ENCODE measurements at regions not wholly inside any gene's neighbourhood (a gene's known extent, or its start where the extent isn't known, plus 50 kb on each side); places are given as distances from the start of the nearest gene placed in this dataset.

- WGBS (ENCODE audit: insufficient coverage, insufficient replicate concordance, low lambda C conversion rate, missing lambda C conversion rate) = 44% methylated on average over 13 of the region's 13 CpGs
- H3K4me3 ChIP-seq = no peak overlapping the region
- ChIA-PET SMC1A (ENCODE audit: uncharacterized antibody, unreplicated experiment) (no interaction called here), POLR2A (no interaction called here), CTCF (no interaction called here), RAD21 (ENCODE audit: unreplicated experiment) (interaction anchor here (1.2 kb wide), 1 partner anchor 323 kb away, joined by 3 read pairs; no protein-coding TSS in a partner anchor)
- DNase-seq (ENCODE audit: low read depth, low spot score) (no peak), FAIRE-seq (no peak), ATAC-seq (no peak)
- no peaks in the 10 kb centered on the region for H3K27me3 ChIP-seq (replicated peaks in 1 of 2; ENCODE audit: control insufficient read depth in 2 of 2, insufficient read depth in 2 of 2, low read length in 1 of 2)
- no peak overlapping the region for H3K27ac ChIP-seq (ENCODE audit: control insufficient read depth, insufficient read depth)
- no peak overlapping the region for H3K4me2 ChIP-seq (ENCODE audit: control insufficient read depth, insufficient read depth)
- H3K9ac ChIP-seq (ENCODE audit: control insufficient read depth, insufficient read depth, low read length) = no peak overlapping the region
- H3K9me3 ChIP-seq (replicated peaks; ENCODE audit: control insufficient read depth, insufficient read depth, low read length) = no peaks in the 10 kb centered on the region
- in situ Hi-C loops (cut with MboI) (no loop called here), intact Hi-C loops (cut with micrococcal nuclease; ENCODE audit: unreplicated experiment) (loop anchor here (10.0 kb wide), 1 partner anchor 340 kb away; no protein-coding TSS in a partner anchor)
- no peaks in the 10 kb centered on the region for H4K20me1 ChIP-seq (ENCODE audit: control insufficient read depth, insufficient read depth)
- H3K36me3 ChIP-seq (ENCODE audit: control insufficient read depth in 2 of 2, insufficient read depth in 2 of 2, low read length in 1 of 2) = no peaks in the 10 kb centered on the region
- no peaks in the 10 kb centered on the region for H3K79me2 ChIP-seq (ENCODE audit: control insufficient read depth, insufficient read depth, low read length)
- TF ChIP-seq LARP7 (IDR thresholded peaks at IDR 0.05) (no peak), FOXK2 (IDR thresholded peaks at IDR 0.05) (no peak), E2F8 (IDR thresholded peaks at IDR 0.05; ENCODE audit: low read depth, partially characterized antibody) (no peak), FOXM1 (IDR thresholded peaks at IDR 0.05; ENCODE audit: low read depth, low read length) (no peak), SREBF2 (IDR thresholded peaks at IDR 0.05; ENCODE audit: low read length) (no peak), CBFB (IDR thresholded peaks at IDR 0.05; ENCODE audit: low read depth) (no peak), GABPA (IDR thresholded peaks at IDR 0.05; ENCODE audit: low read depth) (no peak), SMAD1 (IDR thresholded peaks at IDR 0.05; ENCODE audit: low read depth, partially characterized antibody) (no peak), PAX8 (IDR thresholded peaks at IDR 0.05) (no peak), IKZF1 (conservative IDR thresholded peaks at IDR 0.05) (no peak), NFYA (IDR thresholded peaks at IDR 0.05; ENCODE audit: borderline replicate concordance, low read depth, low read length) (no peak), NKRF (conservative IDR thresholded peaks at IDR 0.05) (no peak), MTA3 (IDR thresholded peaks at IDR 0.05; ENCODE audit: borderline replicate concordance, low read length) (no peak), ELK1 (IDR thresholded peaks at IDR 0.05; ENCODE audit: low read depth, low read length) (no peak), SUZ12 (IDR thresholded peaks at IDR 0.05; ENCODE audit: unreplicated experiment) (no peak)
- H3K4me1 ChIP-seq (ENCODE audit: control insufficient read depth, insufficient read depth, low read length) = no peaks in the 10 kb centered on the region
- BruUV-seq (replicated peaks) = no TSS peak
- H2AFZ ChIP-seq (ENCODE audit: control insufficient read depth, low read depth, low read length) = no peak overlapping the region
Observed at GRCh38 chr13:109485136-109485794, 301.1 kb downstream of the IRS2 start.

All from GM12878 (cell line).